RWPE2 (cell line): ENCODE measurements at regions not wholly inside any gene's neighbourhood (a gene's known extent, or its start where the extent isn't known, plus 50 kb on each side); places are given as distances from the start of the nearest gene placed in this dataset.
"Not testable (repeated sequence)": the region's sequence is repeated elsewhere in the genome, so short reads cannot be mapped to it uniquely, and the experiment has no call there.

Source experiments
- ATAC-seq: fragments of 200-7000 bp; cut with Tn5 transposase; 3 replicates; pipeline ENCODE4 v1.9.1; 2021; ENCODE audit warnings: low read depth
- DNase-seq: peaks from one replicate; pipeline ENCODE4 v3.0.0-alpha.2; 2020; ENCODE audit warnings: low spot score
- H3K27ac ChIP-seq: fragments of 450-650 bp; 2 replicates; pipeline ENCODE4 v1.5.1; 2017; ENCODE audit warnings: mild to moderate bottlenecking; ENCODE audit not compliant: poor library complexity, severe bottlenecking
- H3K27me3 ChIP-seq: fragments of 250-450 bp; sonication (Bioruptor Pico); 2 replicates; pipeline ENCODE4 v1.5.1; 2021; ENCODE audit warnings: mild to moderate bottlenecking, moderate library complexity; ENCODE audit not compliant: insufficient read depth, poor library complexity, severe bottlenecking
- H3K36me3 ChIP-seq: fragments of 250-450 bp; sonication (Bioruptor Pico); 2 replicates; pipeline ENCODE4 v1.5.1; 2020; ENCODE audit warnings: low read depth, mild to moderate bottlenecking, moderate library complexity
- H3K4me1 ChIP-seq: fragments of 250-450 bp; sonication (Bioruptor Pico); 2 replicates; pipeline ENCODE4 v1.5.1; 2021; ENCODE audit warnings: mild to moderate bottlenecking, moderate library complexity; ENCODE audit not compliant: insufficient read depth, poor library complexity, severe bottlenecking
- H3K4me3 ChIP-seq: fragments of 250-450 bp; sonication (Bioruptor Pico); 2 replicates; pipeline ENCODE4 v1.5.1; 2021; ENCODE audit warnings: mild to moderate bottlenecking, moderate library complexity; ENCODE audit not compliant: severe bottlenecking
- H3K9me3 ChIP-seq: fragments of 250-450 bp; sonication (Bioruptor Pico); 2 replicates; pipeline ENCODE4 v1.5.1; 2021; ENCODE audit warnings: mild to moderate bottlenecking, moderate library complexity; ENCODE audit not compliant: severe bottlenecking
- CTCF ChIP-seq: fragments of 450-650 bp; IDR thresholded peaks from one replicate; pipeline ENCODE4 v1.5.1; 2017; ENCODE audit warnings: mild to moderate bottlenecking, moderate library complexity; ENCODE audit not compliant: poor library complexity, severe bottlenecking

- ATAC-seq = no peak
- no peak for DNase-seq
- Histone ChIP-seq H3K27me3 (no peaks in the 10 kb centered on the region), H3K4me3 (no peak overlapping the region), H3K4me1 (no peaks in the 10 kb centered on the region), H3K27ac (no peak overlapping the region), H3K36me3 (no peaks in the 10 kb centered on the region), H3K9me3 (no peaks in the 10 kb centered on the region)
- no peak for TF ChIP-seq CTCF
Measured at GRCh38 chr4:45467157-45467556, 656.7 kb downstream of the GABRG1 start.

- H3K4me3 ChIP-seq, ATAC-seq, H3K27me3 ChIP-seq, H3K36me3 ChIP-seq, H3K27ac ChIP-seq, H3K9me3 ChIP-seq, H3K4me1 ChIP-seq, DNase-seq: not testable (repeated sequence)
Measured at GRCh38 chr4:45460157-45460556, 663.7 kb downstream of the GABRG1 start.

- no peaks in the 10 kb centered on the region for H3K36me3 ChIP-seq
- ATAC-seq (no peak), DNase-seq (no peak)
- no peak overlapping the region for H3K27ac ChIP-seq
- H3K9me3 ChIP-seq = no peaks in the 10 kb centered on the region
- H3K27me3 ChIP-seq = peaks cover 5% of the 10 kb centered on the region
- no peaks in the 10 kb centered on the region for H3K4me1 ChIP-seq
- H3K4me3 ChIP-seq = no peak overlapping the region
- TF ChIP-seq CTCF = no peak
Measured at GRCh38 chr4:45455217-45455616, 668.6 kb downstream of the GABRG1 start.

- Histone ChIP-seq H3K4me1 (no peaks in the 10 kb centered on the region), H3K27me3 (peaks cover 5% of the 10 kb centered on the region), H3K4me3 (no peak overlapping the region), H3K36me3 (no peaks in the 10 kb centered on the region), H3K9me3 (no peaks in the 10 kb centered on the region), H3K27ac (no peak overlapping the region)
- ATAC-seq = peak; percentile 91
- no peak for DNase-seq
- peak; percentile 77 for TF ChIP-seq CTCF
Measured at GRCh38 chr4:45453258-45453853, 670.5 kb downstream of the GABRG1 start.

- Histone ChIP-seq H3K27ac (no peak overlapping the region), H3K27me3 (peaks cover 2% of the 10 kb centered on the region), H3K4me1 (peaks cover 6% of the 10 kb centered on the region), H3K36me3 (no peaks in the 10 kb centered on the region), H3K4me3 (no peak overlapping the region), H3K9me3 (no peaks in the 10 kb centered on the region)
- DNase-seq (no peak), ATAC-seq (peak; percentile 77)
- peak; percentile 62 for TF ChIP-seq CTCF
Measured at GRCh38 chr4:45442466-45442865, 681.4 kb downstream of the GABRG1 start.
